ENCODE measurements at regions not wholly inside any gene's neighbourhood (a gene's known extent, or its start where the extent isn't known, plus 50 kb on each side); places are given as distances from the start of the nearest gene placed in this dataset.

- H3K4ac ChIP-seq (replicated peaks; ENCODE audit: insufficient read length, low read depth, low read length) = no peak overlapping the region
- no peak overlapping the region for H3K4me2 ChIP-seq (ENCODE audit: insufficient read depth in 1 of 2, low read depth in 2 of 2, low read length in 2 of 2)
- no peak overlapping the region for H3K23ac ChIP-seq (ENCODE audit: insufficient read length)
- H3K79me2 ChIP-seq (ENCODE audit: control insufficient read depth in 1 of 2, insufficient read depth in 2 of 2, low read length in 2 of 2) = no peaks in the 10 kb centered on the region
- no peak overlapping the region for H2BK120ac ChIP-seq (replicated peaks; ENCODE audit: low read depth, low read length)
- no peak overlapping the region for H2BK20ac ChIP-seq (ENCODE audit: low read length)
- TF ChIP-seq MAX (IDR thresholded peaks at IDR 0.05) (no peak), KDM5A (IDR thresholded peaks at IDR 0.05; ENCODE audit: low read length) (no peak)
- H4K8ac ChIP-seq (ENCODE audit: extremely low read depth, insufficient read depth, low read length) = no peak overlapping the region
- H3K9me3 ChIP-seq (ENCODE audit: insufficient read depth in 2 of 2, low read depth in 1 of 2, low read length in 1 of 2) = no peaks in the 10 kb centered on the region; a peak in 2 of 4 replicates
- no peak overlapping the region for H2AK5ac ChIP-seq (ENCODE audit: low read depth, low read length)
- no peaks in the 10 kb centered on the region for H3K23me2 ChIP-seq (ENCODE audit: low read depth, low read length)
- H4K5ac ChIP-seq (ENCODE audit: insufficient read length, low read depth, low read length) = no peak overlapping the region
- ChIA-PET CTCF (ENCODE audit: partially characterized antibody) (interaction anchor here (0.6 to 2.3 kb wide), 6 partner anchors 8 to 334 kb away, joined by 3 to 8 read pairs (median 4); no protein-coding TSS in a partner anchor), POLR2A (ENCODE audit: partially characterized antibody) (interaction anchor here (0.6 kb wide), 3 partner anchors 11 to 98 kb away, joined by 3 to 4 read pairs (median 3); no protein-coding TSS in a partner anchor)
- H3K56ac ChIP-seq (replicated peaks; ENCODE audit: insufficient read length, low read depth, low read length) = no peak overlapping the region
- no peak for DNase-seq (ENCODE audit: low read depth in 1 of 2, low spot score in 2 of 2)
- H3K36me3 ChIP-seq (ENCODE audit: control insufficient read depth in 2 of 4, insufficient read depth in 4 of 4, low read length in 3 of 4) = no peaks in the 10 kb centered on the region
- no peaks in the 10 kb centered on the region for H3K79me1 ChIP-seq (ENCODE audit: low read depth, low read length)
- H2BK15ac ChIP-seq (ENCODE audit: low read length) = no peak overlapping the region
- H3K4me1 ChIP-seq (replicated peaks in 1 of 4; ENCODE audit: control insufficient read depth in 3 of 4, insufficient read depth in 4 of 4, low read length in 3 of 4) = no peaks in the 10 kb centered on the region
- no peak overlapping the region for H3K4me3 ChIP-seq (ENCODE audit: extremely low read depth in 1 of 4, insufficient read depth in 2 of 4, low read depth in 3 of 4, low read length in 4 of 4)
- H2BK5ac ChIP-seq (ENCODE audit: low read depth, low read length) = no peak overlapping the region
- no peak for FAIRE-seq
- H4K91ac ChIP-seq (replicated peaks; ENCODE audit: insufficient read length, low read length) = no peak overlapping the region
- no peak overlapping the region for H3K14ac ChIP-seq (ENCODE audit: insufficient read length)
- H3K27ac ChIP-seq (ENCODE audit: low read depth, low read length) = no peak overlapping the region
- H2BK12ac ChIP-seq (ENCODE audit: low read depth, low read length) = no peak overlapping the region
- H3K9ac ChIP-seq (replicated peaks in 1 of 4; ENCODE audit: extremely low read depth in 1 of 4, low read depth in 3 of 4, low read length in 3 of 4) = no peak overlapping the region
- H3K18ac ChIP-seq (ENCODE audit: extremely low read depth, low read length) = no peak overlapping the region
- H2AFZ ChIP-seq (ENCODE audit: low read length) = no peak overlapping the region
- 95% methylated on average over 2 of the region's 2 CpGs; no CpG with 5 or more reads in 1 of the 2 experiments for WGBS, 2 experiments (ENCODE audit: extremely low coverage in 1 of 2, insufficient coverage in 1 of 2, insufficient read length in 1 of 2, insufficient replicate concordance in 2 of 2, low coverage in 1 of 2, low lambda C conversion rate in 2 of 2, missing lambda C conversion rate in 1 of 2)
- no peaks in the 10 kb centered on the region for H4K20me1 ChIP-seq (replicated peaks in 1 of 2; ENCODE audit: control insufficient read depth in 1 of 2, insufficient read depth in 2 of 2, low read length in 2 of 2)
- no peaks in the 10 kb centered on the region for H3K27me3 ChIP-seq (replicated peaks in 1 of 4; ENCODE audit: control insufficient read depth in 3 of 4, extremely low read depth in 1 of 4, insufficient read depth in 3 of 4, low read length in 3 of 4)
Measured at GRCh38 chr9:71619926-71620325, 148.4 kb downstream of the CEMIP2 start.
